Vagina (tissue), 2 donors: ENCODE measurements at regions not wholly inside any gene's neighbourhood (a gene's known extent, or its start where the extent isn't known, plus 50 kb on each side); places are given as distances from the start of the nearest gene placed in this dataset.

Source experiments
- DNase-seq, 2 donors: peaks; one replicate each; pipeline ENCODE4 v3.0.0-alpha.2; 2017; ENCODE audit errors: extremely low spot score in 2 of 2
- H3K27ac ChIP-seq: fragments of 200-600 bp; sonication (generic); one replicate; pipeline ENCODE4 v1.5.1; 2019
- H3K27me3 ChIP-seq: fragments of 200-600 bp; sonication (generic); one replicate; pipeline ENCODE4 v1.5.1; 2019
- H3K36me3 ChIP-seq, 2 donors: fragments of 200-600 bp; sonication (generic); one replicate each; pipeline ENCODE4 v1.5.1; 2017 to 2019
- H3K4me1 ChIP-seq: fragments of 200-600 bp; sonication (generic); one replicate; pipeline ENCODE4 v1.5.1; 2019
- H3K4me3 ChIP-seq, 2 donors: fragments of 200-600 bp; sonication (generic); 1 replicate in 1 of 2; 2 replicates in 1 of 2; pipeline ENCODE4 v1.5.1; 2016 to 2019
- H3K9me3 ChIP-seq: fragments of 200-600 bp; sonication (generic); one replicate; pipeline ENCODE4 v1.5.1; 2019
- CTCF ChIP-seq, 3 experiments: fragments of 450-650 bp in 2 of 3; fragments of 200-600 bp in 1 of 3; sonication (generic) in 1 of 3; IDR thresholded peaks; one replicate each; pipeline ENCODE4 v1.5.1; 2017 to 2019; ENCODE audit warnings: antibody characterized with exemption in 3 of 3, mild to moderate bottlenecking in 2 of 3, moderate library complexity in 2 of 3
- POLR2A ChIP-seq, 2 donors: fragments of 450-650 bp; IDR thresholded peaks; one replicate each; pipeline ENCODE4 v1.6.1; 2017; ENCODE audit warnings: antibody characterized with exemption in 2 of 2, mild to moderate bottlenecking in 2 of 2, moderate library complexity in 2 of 2
- POLR2AphosphoS5 ChIP-seq, 2 donors: sonication (generic); formaldehyde crosslinking; IDR thresholded peaks; one replicate each; pipeline ENCODE4 v1.9.0; 2017; ENCODE audit warnings: antibody characterized with exemption in 2 of 2, mild to moderate bottlenecking in 2 of 2, low read depth in 1 of 2; ENCODE audit not compliant: insufficient read depth in 1 of 2
- intact Hi-C: fragments of 100-400 bp; cut with DNase I; formaldehyde crosslinking; loops from one replicate; pipeline ENCODE4 v1.15.1; 2023

DNA sequence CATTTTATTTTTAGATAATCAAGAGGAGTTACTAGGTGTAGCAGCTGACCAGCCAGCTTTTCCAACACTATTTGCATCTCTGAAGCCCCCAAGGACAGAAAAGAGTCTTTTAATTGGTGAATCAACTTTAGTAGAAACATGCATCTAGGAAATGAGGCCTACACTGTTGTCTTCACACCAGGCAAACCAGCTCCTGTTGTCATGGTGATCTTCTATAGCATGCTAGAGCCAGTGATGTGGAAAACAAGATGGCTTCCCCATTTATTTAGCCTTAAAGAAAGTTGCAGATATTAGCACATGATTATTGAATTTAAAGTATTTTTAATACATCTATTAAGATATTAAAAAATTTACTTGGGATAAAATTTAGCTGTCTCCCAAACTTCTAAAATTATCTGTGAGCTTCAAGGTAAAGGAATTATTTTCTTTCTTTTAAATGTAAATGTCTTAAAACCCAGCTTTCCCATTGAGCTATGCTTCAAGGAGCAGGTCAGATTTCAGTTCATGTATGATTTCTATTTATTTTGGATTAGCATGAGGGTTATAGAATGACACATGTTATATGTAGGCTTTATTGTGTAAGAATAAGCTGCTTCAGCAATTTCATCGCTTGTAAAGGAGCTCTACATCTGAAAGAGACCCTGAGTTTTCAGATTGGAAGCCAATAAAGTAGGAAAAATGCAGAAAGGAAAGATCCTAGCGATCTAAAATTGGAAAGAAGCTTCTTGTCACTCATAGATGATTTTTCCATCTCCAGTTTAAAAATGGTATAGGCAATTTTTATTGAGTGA, 564.9 kb upstream of the CITED2 start:
- TF ChIP-seq POLR2A (IDR thresholded peaks at IDR 0.05) (no peak), POLR2AphosphoS5 (IDR thresholded peaks at IDR 0.05; ENCODE audit: insufficient read depth in 1 of 2, low read depth in 1 of 2) (no peak), CTCF (IDR thresholded peaks at IDR 0.05) (no peak)
- Histone ChIP-seq H3K27ac (no peak overlapping the region), H3K4me3 (no peak overlapping the region)

DNA sequence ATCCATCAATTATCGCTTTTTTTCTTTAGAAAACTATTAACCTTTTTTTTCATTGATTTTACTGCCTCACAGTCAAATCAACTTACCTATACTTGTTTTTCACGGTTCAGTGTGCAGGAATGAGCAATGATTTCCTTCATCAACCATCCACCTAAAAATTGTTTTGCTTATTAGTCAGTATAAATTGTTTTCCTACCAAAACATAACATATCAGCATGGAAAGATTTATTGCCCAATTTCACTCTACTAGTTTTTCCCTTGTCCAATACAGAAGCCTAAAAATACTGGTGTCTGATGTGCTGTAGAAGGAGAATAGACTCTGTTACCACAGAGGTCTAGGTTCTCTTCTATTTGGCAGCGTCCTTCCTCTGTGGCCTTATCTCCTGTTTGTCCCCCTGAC, 558.2 kb upstream of the CITED2 start:
- intact Hi-C loops, result no loop called here
- no peak for DNase-seq
- no peak overlapping the region for H3K27ac ChIP-seq
- H3K4me3 ChIP-seq, result no peak overlapping the region
- H3K27me3 ChIP-seq, result no peaks in the 10 kb centered on the region
- H3K9me3 ChIP-seq, result no peaks in the 10 kb centered on the region
- H3K36me3 ChIP-seq, result no peaks in the 10 kb centered on the region
- H3K4me1 ChIP-seq, result no peaks in the 10 kb centered on the region
- TF ChIP-seq POLR2A (IDR thresholded peaks at IDR 0.05) (no peak), CTCF (IDR thresholded peaks at IDR 0.05) (no peak), POLR2AphosphoS5 (IDR thresholded peaks at IDR 0.05; ENCODE audit: insufficient read depth in 1 of 2, low read depth in 1 of 2) (no peak)

More for the DNA sequence above, 564.9 kb upstream of the CITED2 start:
- no peak for DNase-seq
- H3K4me1 ChIP-seq, result no peaks in the 10 kb centered on the region
- H3K36me3 ChIP-seq, result no peaks in the 10 kb centered on the region
- intact Hi-C loops, result no loop called here
- H3K9me3 ChIP-seq, result no peaks in the 10 kb centered on the region
- H3K27me3 ChIP-seq, result no peaks in the 10 kb centered on the region

GRCh38 chr6:139931747-139932146, 557.3 kb upstream of the CITED2 start:
- Histone ChIP-seq H3K27me3 (no peaks in the 10 kb centered on the region), H3K4me1 (no peaks in the 10 kb centered on the region), H3K36me3 (no peaks in the 10 kb centered on the region), H3K9me3 (no peaks in the 10 kb centered on the region), H3K27ac (no peak overlapping the region), H3K4me3 (no peak overlapping the region)
- TF ChIP-seq POLR2A (IDR thresholded peaks at IDR 0.05) (no peak), POLR2AphosphoS5 (IDR thresholded peaks at IDR 0.05; ENCODE audit: insufficient read depth in 1 of 2, low read depth in 1 of 2) (no peak), CTCF (IDR thresholded peaks at IDR 0.05) (no peak)
- no peak for DNase-seq
- intact Hi-C loops, result no loop called here

- no peak for TF ChIP-seq CTCF (IDR thresholded peaks at IDR 0.05)
- TF ChIP-seq POLR2A (IDR thresholded peaks at IDR 0.05), result no peak
- Histone ChIP-seq H3K36me3 (no peaks in the 10 kb centered on the region), H3K27me3 (no peaks in the 10 kb centered on the region), H3K4me3 (no peak overlapping the region), H3K9me3 (no peaks in the 10 kb centered on the region), H3K4me1 (no peaks in the 10 kb centered on the region), H3K27ac (no peak overlapping the region)
- intact Hi-C loops, result no loop called here
- no peak for DNase-seq
Measured at GRCh38 chr6:139927742-139928305, 553.4 kb upstream of the CITED2 start.

DNA sequence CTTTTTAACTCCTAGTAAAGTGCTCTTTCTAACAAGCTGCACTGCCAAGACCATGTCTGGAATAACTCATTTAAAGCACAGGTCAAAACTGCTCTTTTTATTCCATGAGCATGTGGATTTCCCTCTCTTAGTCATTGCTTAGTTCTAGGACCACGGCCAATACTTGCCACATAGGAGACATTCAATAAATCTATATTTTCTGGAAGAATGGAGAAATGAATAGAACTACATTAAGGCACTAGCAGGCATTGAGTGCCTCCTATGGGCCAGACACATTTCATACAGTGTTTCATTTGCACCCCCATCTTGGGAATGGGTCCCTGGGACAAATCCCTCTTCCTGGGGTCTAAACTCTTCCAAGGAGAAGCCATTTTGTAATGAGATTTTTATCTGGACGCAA, 552.8 kb upstream of the CITED2 start:
- Histone ChIP-seq H3K27ac (no peak overlapping the region), H3K4me3 (no peak overlapping the region), H3K9me3 (no peaks in the 10 kb centered on the region), H3K4me1 (no peaks in the 10 kb centered on the region), H3K36me3 (no peaks in the 10 kb centered on the region), H3K27me3 (no peaks in the 10 kb centered on the region)
- no peak for DNase-seq
- intact Hi-C loops, result no loop called here
- TF ChIP-seq CTCF (IDR thresholded peaks at IDR 0.05) (no peak), POLR2AphosphoS5 (IDR thresholded peaks at IDR 0.05; ENCODE audit: insufficient read depth in 1 of 2, low read depth in 1 of 2) (no peak), POLR2A (IDR thresholded peaks at IDR 0.05) (no peak)
